PC-9 (cell line): ENCODE measurements at regions not wholly inside any gene's neighbourhood (a gene's known extent, or its start where the extent isn't known, plus 50 kb on each side); places are given as distances from the start of the nearest gene placed in this dataset.
A peak's percentile ranks its signal among the peaks of the same experiment; 100 is the strongest.

ENCODE experiments used
- BruUV-seq: library from RNA; stranded (reverse); fragments of 400-500 nt; replicated peaks from 2 replicates; lab custom pipeline; 2021; lab: Mats Ljungman, UMichigan
- CTCF ChIA-PET: fragments of 300-600 bp; sonication (Branson Sonifier 250); formaldehyde crosslinking; loops from one replicate; lab custom pipeline; 2022; ENCODE audit warnings: antibody characterized with exemption; lab: Charles Lee
- POLR2A ChIA-PET: fragments of 300-600 bp; sonication (Branson Sonifier 250); formaldehyde crosslinking; loops from one replicate; lab custom pipeline; 2022; ENCODE audit warnings: antibody characterized with exemption; ENCODE audit not compliant: unreplicated experiment; lab: Charles Lee
- DNase-seq, 2 experiments: peaks; one replicate each; pipeline versions ENCODE4 v3.0.0 to v3.0.0-alpha.2; 2015 to 2022; ENCODE audit warnings: mixed read lengths in 1 of 2
- H2AFZ ChIP-seq: fragments of 200-600 bp; sonication (generic); 2 replicates; pipeline ENCODE4 v1.8.1; 2017; ENCODE audit warnings: antibody characterized with exemption
- H3F3A ChIP-seq: fragments of 200-600 bp; sonication (generic); 2 replicates; pipeline ENCODE4 v1.8.1; 2017; ENCODE audit warnings: antibody characterized with exemption, mild to moderate bottlenecking, low read depth; ENCODE audit not compliant: insufficient read depth
- H3K27ac ChIP-seq: fragments of 200-600 bp; sonication (generic); 2 replicates; pipeline ENCODE4 v1.6.1; 2016; ENCODE audit warnings: mixed run types
- H3K27me3 ChIP-seq: fragments of 200-600 bp; sonication (generic); 2 replicates; pipeline ENCODE4 v1.6.1; 2016; ENCODE audit warnings: low read depth, mixed run types; ENCODE audit not compliant: insufficient read depth
- H3K36me3 ChIP-seq: fragments of 200-600 bp; sonication (generic); 2 replicates; pipeline ENCODE4 v1.6.1; 2016; ENCODE audit warnings: low read depth, mixed run types
- H3K4me1 ChIP-seq: fragments of 200-600 bp; sonication (generic); replicated peaks from 2 replicates; pipeline ENCODE4 v1.6.1; 2016; ENCODE audit warnings: mixed run types; ENCODE audit not compliant: insufficient read depth
- H3K4me2 ChIP-seq: fragments of 200-600 bp; sonication (generic); 2 replicates; pipeline ENCODE4 v1.6.1; 2017; ENCODE audit warnings: mixed run types
- H3K4me3 ChIP-seq: fragments of 200-600 bp; sonication (generic); 2 replicates; pipeline ENCODE4 v1.6.1; 2016; ENCODE audit warnings: mixed run types
- H3K79me2 ChIP-seq: fragments of 200-600 bp; sonication (generic); 2 replicates; pipeline ENCODE4 v1.6.1; 2017; ENCODE audit warnings: low read depth, mixed run types
- H3K9me2 ChIP-seq: fragments of 200-600 bp; sonication (generic); 2 replicates; pipeline ENCODE4 v1.8.1; 2017; ENCODE audit warnings: mild to moderate bottlenecking; ENCODE audit not compliant: insufficient read depth
- H3K9me3 ChIP-seq: fragments of 200-600 bp; sonication (generic); 2 replicates; pipeline ENCODE4 v1.8.1; 2016; ENCODE audit warnings: low read depth; ENCODE audit not compliant: insufficient read depth
- H4K20me1 ChIP-seq: fragments of 200-600 bp; sonication (generic); 2 replicates; pipeline ENCODE4 v1.8.1; 2017; ENCODE audit not compliant: insufficient read depth
- CTCF ChIP-seq: fragments of 200-600 bp; sonication (generic); conservative IDR thresholded peaks from 2 replicates; pipeline ENCODE4 v1.6.1; 2017; ENCODE audit warnings: mixed run types, antibody characterized with exemption, mild to moderate bottlenecking, moderate library complexity
- EZH2 ChIP-seq: fragments of 200-600 bp; sonication (generic); IDR thresholded peaks from 2 replicates; pipeline ENCODE4 v1.8.0; 2017; ENCODE audit warnings: antibody characterized with exemption, low read depth
- intact Hi-C: fragments of 100-400 bp; cut with micrococcal nuclease; formaldehyde crosslinking; loops from one replicate; pipeline ENCODE4 v1.10.0; 2022; ENCODE audit not compliant: unreplicated experiment

- Histone ChIP-seq H3K27me3 (no peaks in the 10 kb centered on the region), H3K4me3 (no peak overlapping the region), H3K9me3 (no peaks in the 10 kb centered on the region), H3K79me2 (no peaks in the 10 kb centered on the region), H3K4me2 (no peak overlapping the region), H3K36me3 (no peaks in the 10 kb centered on the region), H3F3A (no peaks in the 10 kb centered on the region; the same call in 1 of the 2 replicates), H3K9me2 (no peaks in the 10 kb centered on the region), H3K4me1 (peaks cover 20% of the 10 kb centered on the region), H2AFZ (no peak overlapping the region), H4K20me1 (no peaks in the 10 kb centered on the region), H3K27ac (no peak overlapping the region)
- POLR2A ChIA-PET = no interaction called here
- DNase-seq = no peak
- CTCF ChIA-PET = no interaction called here
- intact Hi-C loops = no loop called here
- TF ChIP-seq EZH2 (no peak), CTCF (no peak)
- no TSS peak for BruUV-seq
These were observed 69.9 kb upstream of the ATP2C1 start for GRCh38 chr3:130823996-130824395.

GRCh38 chr3:130825762-130826299 is 68.1 kb upstream of the ATP2C1 start:
- Histone ChIP-seq H3K27ac (peak overlapping the region; percentile 40; the same call in 1 of the 2 replicates), H3K4me3 (no peak overlapping the region), H3F3A (no peaks in the 10 kb centered on the region; the same call in 1 of the 2 replicates), H4K20me1 (no peaks in the 10 kb centered on the region), H2AFZ (0 out of 2 replicates have a peak overlapping the region, but pooled peaks have one; percentile 46), H3K4me2 (no peak overlapping the region), H3K36me3 (no peaks in the 10 kb centered on the region), H3K9me3 (no peaks in the 10 kb centered on the region), H3K9me2 (no peaks in the 10 kb centered on the region), H3K4me1 (peaks cover 16% of the 10 kb centered on the region), H3K27me3 (no peaks in the 10 kb centered on the region), H3K79me2 (no peaks in the 10 kb centered on the region)
- TF ChIP-seq EZH2 (no peak), CTCF (no peak)
- no TSS peak for BruUV-seq
- POLR2A ChIA-PET = interaction anchor here (0.6 kb wide), 1 partner anchor 78 kb away, joined by 10 read pairs; no protein-coding TSS in a partner anchor
- intact Hi-C loops = no loop called here
- CTCF ChIA-PET = no interaction called here
- DNase-seq = no peak

- CTCF ChIA-PET = interaction anchor here (0.5 kb wide), 1 partner anchor 535 kb away, joined by 3 read pairs; no protein-coding TSS in a partner anchor
- Histone ChIP-seq H3K4me3 (no peak overlapping the region), H3K9me3 (no peaks in the 10 kb centered on the region), H4K20me1 (no peaks in the 10 kb centered on the region), H3F3A (no peaks in the 10 kb centered on the region; the same call in 1 of the 2 replicates), H3K9me2 (no peaks in the 10 kb centered on the region), H3K79me2 (no peaks in the 10 kb centered on the region), H3K4me2 (peak overlapping the region; percentile 28), H2AFZ (peak overlapping the region; percentile 46; the same call in 1 of the 2 replicates), H3K27me3 (no peaks in the 10 kb centered on the region), H3K36me3 (no peaks in the 10 kb centered on the region), H3K27ac (peak overlapping the region; percentile 40; the same call in 1 of the 2 replicates), H3K4me1 (peaks cover 12% of the 10 kb centered on the region)
- intact Hi-C loops = no loop called here
- no peak for TF ChIP-seq EZH2
- TF ChIP-seq CTCF = no peak
- no TSS peak for BruUV-seq
- DNase-seq = peak; percentile 44 to 71
- POLR2A ChIA-PET = no interaction called here
These were observed 67.2 kb upstream of the ATP2C1 start for GRCh38 chr3:130826516-130827182.
